ENCODE measurements at regions not wholly inside any gene's neighbourhood (a gene's known extent, or its start where the extent isn't known, plus 50 kb on each side); places are given as distances from the start of the nearest gene placed in this dataset.
"Not testable (repeated sequence)": the region's sequence is repeated elsewhere in the genome, so short reads cannot be mapped to it uniquely, and the experiment has no call there.

DNA sequence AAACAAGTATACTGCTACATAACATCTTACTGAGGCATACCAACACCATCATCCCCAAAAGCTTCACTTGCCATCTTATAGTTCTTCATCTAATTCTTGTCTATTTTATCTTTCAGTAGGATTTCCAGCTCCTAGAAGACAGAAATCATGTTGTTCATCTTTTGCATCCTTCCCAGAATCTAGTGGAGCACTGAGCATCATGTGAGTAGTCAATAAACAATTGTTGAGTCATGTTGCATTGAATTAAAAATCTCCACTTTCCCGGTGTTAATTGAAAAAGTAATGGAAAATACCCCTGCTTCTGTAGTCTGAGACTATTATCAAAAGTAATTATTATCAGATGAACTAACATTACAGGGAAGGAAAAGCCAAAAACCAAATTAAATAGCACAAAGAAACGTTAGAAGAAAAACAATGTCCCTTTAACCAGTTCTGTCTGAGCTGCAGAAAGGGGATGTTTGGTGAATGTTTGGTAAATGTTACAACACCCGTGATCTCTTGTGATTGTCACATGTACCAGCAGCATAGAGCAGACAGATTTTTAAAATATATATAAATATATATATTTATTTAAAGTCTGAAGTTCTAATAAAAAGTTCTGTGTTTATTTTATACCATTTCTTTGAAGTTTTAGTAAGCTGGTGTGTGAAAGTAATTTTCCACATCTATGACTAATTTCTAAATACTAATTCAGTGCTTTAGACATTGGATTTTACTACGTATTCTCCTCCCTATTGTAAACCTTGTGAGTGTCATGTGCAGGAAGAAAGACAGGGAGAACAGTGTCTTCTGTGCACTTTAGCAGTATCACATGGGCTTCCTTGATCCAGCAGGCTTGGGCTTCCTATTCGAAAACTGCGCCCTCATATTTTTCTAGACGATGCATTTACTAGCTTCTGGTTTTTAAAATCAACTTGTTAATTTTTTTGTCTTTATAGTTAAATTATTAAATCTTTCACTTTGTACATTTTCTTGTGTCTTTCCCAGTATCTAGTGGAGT, 85.6 kb downstream of the RAP2B start:
- DNase-seq (no peak), ATAC-seq (ENCODE audit: low read depth) (no peak)
- POLR2A ChIA-PET = no interaction called here
- CTCF ChIA-PET = no interaction called here
- intact Hi-C loops (cut with micrococcal nuclease) = no loop called here
- H3K4me3 Mint-ChIP-seq = no peak overlapping the region
- H3K27me3 Mint-ChIP-seq = peaks cover 1% of the 10 kb centered on the region
- H3K27ac Mint-ChIP-seq = no peak overlapping the region
- TF ChIP-seq, protein P1, sequence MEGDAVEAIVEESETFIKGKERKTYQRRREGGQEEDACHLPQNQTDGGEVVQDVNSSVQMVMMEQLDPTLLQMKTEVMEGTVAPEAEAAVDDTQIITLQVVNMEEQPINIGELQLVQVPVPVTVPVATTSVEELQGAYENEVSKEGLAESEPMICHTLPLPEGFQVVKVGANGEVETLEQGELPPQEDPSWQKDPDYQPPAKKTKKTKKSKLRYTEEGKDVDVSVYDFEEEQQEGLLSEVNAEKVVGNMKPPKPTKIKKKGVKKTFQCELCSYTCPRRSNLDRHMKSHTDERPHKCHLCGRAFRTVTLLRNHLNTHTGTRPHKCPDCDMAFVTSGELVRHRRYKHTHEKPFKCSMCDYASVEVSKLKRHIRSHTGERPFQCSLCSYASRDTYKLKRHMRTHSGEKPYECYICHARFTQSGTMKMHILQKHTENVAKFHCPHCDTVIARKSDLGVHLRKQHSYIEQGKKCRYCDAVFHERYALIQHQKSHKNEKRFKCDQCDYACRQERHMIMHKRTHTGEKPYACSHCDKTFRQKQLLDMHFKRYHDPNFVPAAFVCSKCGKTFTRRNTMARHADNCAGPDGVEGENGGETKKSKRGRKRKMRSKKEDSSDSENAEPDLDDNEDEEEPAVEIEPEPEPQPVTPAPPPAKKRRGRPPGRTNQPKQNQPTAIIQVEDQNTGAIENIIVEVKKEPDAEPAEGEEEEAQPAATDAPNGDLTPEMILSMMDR (IDR thresholded peaks at IDR 0.05) = no peak
- H3K9me3 Mint-ChIP-seq = peaks cover under 1% of the 10 kb centered on the region
- no peaks in the 10 kb centered on the region for H3K36me3 Mint-ChIP-seq (ENCODE audit: low read depth)
- peaks cover 11% of the 10 kb centered on the region for H3K4me1 Mint-ChIP-seq

DNA sequence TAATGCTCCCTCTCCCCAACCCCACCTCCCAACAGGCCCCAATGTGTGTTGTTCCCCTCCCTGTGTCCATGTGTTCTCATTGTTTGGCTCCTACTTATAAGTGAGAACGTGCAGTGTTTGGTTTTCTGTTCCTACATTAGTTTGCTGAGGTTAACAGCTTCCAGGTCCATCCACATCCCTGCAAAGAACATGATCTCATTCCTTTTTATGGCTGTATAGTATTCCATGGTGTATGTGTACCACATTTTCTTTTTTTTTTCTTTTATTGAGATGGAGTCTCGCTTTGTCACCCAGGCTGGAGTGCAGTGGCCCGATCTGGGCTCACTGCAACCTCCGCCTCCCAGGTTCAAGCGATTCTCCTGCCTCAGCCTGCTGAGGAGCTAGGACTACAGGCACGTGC, 86.8 kb downstream of the RAP2B start:
- intact Hi-C loops (cut with micrococcal nuclease); ATAC-seq (ENCODE audit: low read depth); H3K9me3 Mint-ChIP-seq; H3K36me3 Mint-ChIP-seq (ENCODE audit: low read depth); H3K27ac Mint-ChIP-seq; H3K27me3 Mint-ChIP-seq; POLR2A ChIA-PET; DNase-seq; H3K4me3 Mint-ChIP-seq; CTCF ChIA-PET: not testable (repeated sequence)
- peaks cover 11% of the 10 kb centered on the region for H3K4me1 Mint-ChIP-seq

DNA sequence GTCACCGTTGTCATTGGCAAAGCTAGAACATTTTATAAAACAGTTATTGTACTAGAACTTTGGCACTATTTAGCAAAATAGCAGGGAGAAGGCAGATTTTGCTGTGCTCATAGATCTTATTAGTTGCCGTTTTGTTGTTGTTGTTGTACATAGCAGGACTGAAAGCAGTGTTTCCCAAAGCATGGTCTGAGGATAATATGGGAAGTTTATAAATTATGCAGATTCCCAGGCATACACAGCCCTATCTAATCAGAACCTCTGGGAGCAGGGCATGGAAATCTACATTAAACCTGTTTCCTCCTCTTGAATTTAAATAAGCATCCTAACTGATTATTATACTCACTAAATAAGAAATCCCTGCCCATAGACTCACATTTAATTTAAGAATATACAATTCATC, 87.9 kb downstream of the RAP2B start:
- POLR2A ChIA-PET = no interaction called here
- CTCF ChIA-PET = no interaction called here
- no peak overlapping the region for H3K27ac Mint-ChIP-seq

DNA sequence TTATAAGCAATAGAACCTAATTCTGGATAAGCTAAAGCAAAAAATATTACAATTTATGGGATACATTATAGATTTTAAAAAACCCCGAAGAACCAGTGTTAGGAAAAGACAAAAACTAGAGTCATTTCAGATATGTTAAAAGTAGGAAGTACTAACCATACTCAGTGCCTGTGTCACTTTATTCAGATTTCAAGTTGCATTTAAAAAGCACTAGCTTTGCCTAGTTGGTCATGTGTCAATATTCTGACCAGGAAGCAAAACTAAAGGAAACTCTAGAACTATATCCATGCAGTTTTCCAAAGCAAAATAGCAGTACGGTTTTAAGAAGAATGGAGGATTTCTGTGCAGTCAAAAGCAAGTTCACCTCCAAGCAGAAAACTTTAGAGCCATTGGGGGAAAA, 88.4 kb downstream of the RAP2B start:
- ATAC-seq (ENCODE audit: low read depth) (no peak), DNase-seq (no peak)
- intact Hi-C loops (cut with micrococcal nuclease) = no loop called here
- Mint-ChIP-seq H3K36me3 (ENCODE audit: low read depth) (no peaks in the 10 kb centered on the region), H3K4me3 (no peak overlapping the region), H3K9me3 (no peaks in the 10 kb centered on the region), H3K4me1 (peaks cover 11% of the 10 kb centered on the region), H3K27me3 (no peaks in the 10 kb centered on the region), H3K27ac (peak overlapping the region; percentile 26)
- TF ChIP-seq, protein P1 (IDR thresholded peaks at IDR 0.05) = no peak
- POLR2A ChIA-PET = no interaction called here
- CTCF ChIA-PET = no interaction called here

More for the DNA sequence above, 87.9 kb downstream of the RAP2B start:
- H3K4me1 Mint-ChIP-seq = peaks cover 11% of the 10 kb centered on the region
- intact Hi-C loops (cut with micrococcal nuclease) = no loop called here
- no peaks in the 10 kb centered on the region for H3K27me3 Mint-ChIP-seq
- TF ChIP-seq, protein P1 (IDR thresholded peaks at IDR 0.05) = no peak
- DNase-seq = no peak
- H3K36me3 Mint-ChIP-seq (ENCODE audit: low read depth) = no peaks in the 10 kb centered on the region
- no peak overlapping the region for H3K4me3 Mint-ChIP-seq
- no peak for ATAC-seq (ENCODE audit: low read depth)
- H3K9me3 Mint-ChIP-seq = no peaks in the 10 kb centered on the region

DNA sequence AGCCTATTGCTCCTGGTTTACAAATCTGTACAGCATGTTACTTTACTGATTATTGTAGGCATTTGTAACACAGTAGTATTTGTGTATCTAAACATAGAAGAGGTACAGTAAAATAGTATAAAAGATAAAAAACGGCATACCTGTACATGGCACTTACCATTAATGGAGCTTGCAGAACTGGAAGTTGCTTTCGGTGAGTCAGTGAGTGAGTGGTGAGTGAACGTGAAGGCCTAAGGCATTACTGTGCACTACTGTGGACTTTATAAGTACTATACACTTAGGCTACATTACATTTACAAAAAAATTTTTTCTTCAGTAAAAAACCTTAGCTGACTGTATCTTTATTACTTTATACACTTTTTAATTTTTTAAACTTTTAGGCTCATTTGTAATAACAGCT, 90.9 kb downstream of the RAP2B start:
- ChIA-PET CTCF (no interaction called here), POLR2A (no interaction called here)
- Mint-ChIP-seq H3K9me3 (no peaks in the 10 kb centered on the region), H3K36me3 (ENCODE audit: low read depth) (no peaks in the 10 kb centered on the region), H3K4me3 (no peak overlapping the region), H3K4me1 (peaks cover 11% of the 10 kb centered on the region), H3K27me3 (peaks cover 3% of the 10 kb centered on the region), H3K27ac (no peak overlapping the region)
- DNase-seq (no peak), ATAC-seq (ENCODE audit: low read depth) (no peak)
- intact Hi-C loops (cut with micrococcal nuclease) = no loop called here
- TF ChIP-seq, protein P1 (IDR thresholded peaks at IDR 0.05) = no peak
